Lower lobe of right lung (tissue), 2 donors: ENCODE measurements at regions not wholly inside any gene's neighbourhood (a gene's known extent, or its start where the extent isn't known, plus 50 kb on each side); places are given as distances from the start of the nearest gene placed in this dataset.

Source experiments
- ATAC-seq, 2 donors: fragments of 200-7000 bp; cut with Tn5 transposase; one replicate each; pipeline ENCODE4 v1.9.1; 2020 to 2022; ENCODE audit warnings: mild to moderate bottlenecking in 2 of 2, moderate library complexity in 2 of 2
- DNase-seq: peaks from one replicate; pipeline ENCODE4 v3.0.0-alpha.2; 2020
- H3K27ac ChIP-seq: fragments of 200-600 bp; one replicate; pipeline ENCODE4 v1.8.0; 2022
- H3K27me3 ChIP-seq: fragments of 200-600 bp; one replicate; pipeline ENCODE4 v1.8.0; 2022; ENCODE audit warnings: low read depth
- H3K36me3 ChIP-seq: fragments of 200-600 bp; one replicate; pipeline ENCODE4 v1.8.0; 2022; ENCODE audit warnings: mild to moderate bottlenecking
- H3K4me1 ChIP-seq: fragments of 200-600 bp; one replicate; pipeline ENCODE4 v1.8.0; 2022
- H3K4me3 ChIP-seq: fragments of 200-600 bp; one replicate; pipeline ENCODE4 v1.8.0; 2022; ENCODE audit warnings: mild to moderate bottlenecking
- H3K9me3 ChIP-seq: fragments of 200-600 bp; one replicate; pipeline ENCODE4 v1.8.0; 2022
- intact Hi-C: fragments of 100-400 bp; cut with DNase I; formaldehyde crosslinking; loops from one replicate; pipeline ENCODE4 v1.11.0; 2022
- TF ChIP-seq, protein P1 (sequence below): fragments of 200-600 bp; IDR thresholded peaks from one replicate; pipeline ENCODE4 v1.8.0; 2022; ENCODE audit warnings: antibody characterized with exemption, mild to moderate bottlenecking
- donor health status: DM: no; HTN: yes; CAD: no; lungs with severe emphysema.

DNA sequence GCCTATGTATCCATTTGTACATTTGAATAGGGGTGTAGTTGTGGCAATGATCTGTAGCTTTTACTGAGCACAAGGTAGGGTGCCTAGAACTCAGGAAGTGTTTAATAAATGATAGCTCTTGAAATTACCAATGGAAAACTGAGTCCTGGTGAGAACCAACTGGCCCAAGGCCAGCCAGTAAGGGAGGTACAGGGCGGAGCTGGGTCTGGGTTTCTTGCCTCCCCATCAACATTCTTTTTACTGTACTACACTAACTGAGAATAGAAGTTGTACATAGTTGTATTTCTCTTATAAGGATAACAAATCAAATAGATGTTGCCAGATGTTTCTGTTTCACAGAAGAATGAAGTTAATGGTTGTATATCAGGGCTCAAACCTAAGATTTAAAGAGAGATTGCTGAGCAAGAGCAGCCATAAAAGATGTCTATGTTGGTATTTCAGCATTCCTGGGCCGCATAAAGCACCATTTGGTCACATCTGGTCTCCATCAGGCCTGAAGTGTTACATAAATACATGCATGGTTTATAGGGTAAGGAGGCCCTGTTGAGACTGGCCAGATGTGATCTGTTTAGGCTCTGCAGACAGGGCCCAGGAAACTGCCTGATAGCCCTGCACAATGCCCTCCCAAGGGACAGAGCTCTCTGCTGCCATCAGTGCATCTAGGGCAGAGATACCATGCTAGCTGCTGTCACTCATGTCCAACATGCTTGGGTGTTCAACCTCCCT is 210.5 kb downstream of the NXNL2 start:
- intact Hi-C loops, result no loop called here
- peaks cover 26% of the 10 kb centered on the region for H3K4me1 ChIP-seq
- DNase-seq, result no peak

GRCh38 chr9:88746029-88746742 is 211.2 kb downstream of the NXNL2 start:
- TF ChIP-seq, protein P1, sequence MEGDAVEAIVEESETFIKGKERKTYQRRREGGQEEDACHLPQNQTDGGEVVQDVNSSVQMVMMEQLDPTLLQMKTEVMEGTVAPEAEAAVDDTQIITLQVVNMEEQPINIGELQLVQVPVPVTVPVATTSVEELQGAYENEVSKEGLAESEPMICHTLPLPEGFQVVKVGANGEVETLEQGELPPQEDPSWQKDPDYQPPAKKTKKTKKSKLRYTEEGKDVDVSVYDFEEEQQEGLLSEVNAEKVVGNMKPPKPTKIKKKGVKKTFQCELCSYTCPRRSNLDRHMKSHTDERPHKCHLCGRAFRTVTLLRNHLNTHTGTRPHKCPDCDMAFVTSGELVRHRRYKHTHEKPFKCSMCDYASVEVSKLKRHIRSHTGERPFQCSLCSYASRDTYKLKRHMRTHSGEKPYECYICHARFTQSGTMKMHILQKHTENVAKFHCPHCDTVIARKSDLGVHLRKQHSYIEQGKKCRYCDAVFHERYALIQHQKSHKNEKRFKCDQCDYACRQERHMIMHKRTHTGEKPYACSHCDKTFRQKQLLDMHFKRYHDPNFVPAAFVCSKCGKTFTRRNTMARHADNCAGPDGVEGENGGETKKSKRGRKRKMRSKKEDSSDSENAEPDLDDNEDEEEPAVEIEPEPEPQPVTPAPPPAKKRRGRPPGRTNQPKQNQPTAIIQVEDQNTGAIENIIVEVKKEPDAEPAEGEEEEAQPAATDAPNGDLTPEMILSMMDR, result no peak
- intact Hi-C loops, result no loop called here
- Histone ChIP-seq H3K27me3 (no peaks in the 10 kb centered on the region), H3K4me3 (no peak overlapping the region), H3K27ac (no peak overlapping the region), H3K4me1 (peaks cover 26% of the 10 kb centered on the region), H3K36me3 (no peaks in the 10 kb centered on the region), H3K9me3 (no peaks in the 10 kb centered on the region)
- DNase-seq (no peak), ATAC-seq (peak; percentile 54 to 60)

More for the DNA sequence above, 210.5 kb downstream of the NXNL2 start:
- no peaks in the 10 kb centered on the region for H3K36me3 ChIP-seq
- H3K27me3 ChIP-seq, result no peaks in the 10 kb centered on the region
- no peak overlapping the region for H3K27ac ChIP-seq
- peak; percentile 29 to 34 for ATAC-seq
- no peaks in the 10 kb centered on the region for H3K9me3 ChIP-seq
- H3K4me3 ChIP-seq, result no peak overlapping the region
- TF ChIP-seq, protein P1, result no peak

GRCh38 chr9:88746743-88747398 is 211.9 kb downstream of the NXNL2 start:
- Histone ChIP-seq H3K36me3 (no peaks in the 10 kb centered on the region), H3K9me3 (no peaks in the 10 kb centered on the region), H3K4me1 (peaks cover 26% of the 10 kb centered on the region), H3K4me3 (no peak overlapping the region), H3K27ac (no peak overlapping the region), H3K27me3 (no peaks in the 10 kb centered on the region)
- TF ChIP-seq, protein P1, result no peak
- intact Hi-C loops, result no loop called here
- DNase-seq (no peak), ATAC-seq (no peak)

GRCh38 chr9:88747768-88748167 is 212.8 kb downstream of the NXNL2 start:
- intact Hi-C loops, result no loop called here
- DNase-seq (no peak), ATAC-seq (peak in 1 of 2 donors; percentile 27)
- Histone ChIP-seq H3K27ac (no peak overlapping the region), H3K4me3 (no peak overlapping the region), H3K27me3 (no peaks in the 10 kb centered on the region), H3K4me1 (peaks cover 19% of the 10 kb centered on the region), H3K9me3 (no peaks in the 10 kb centered on the region), H3K36me3 (no peaks in the 10 kb centered on the region)
- TF ChIP-seq, protein P1, result no peak

GRCh38 chr9:88748566-88749261 is 213.7 kb downstream of the NXNL2 start:
- TF ChIP-seq, protein P1, result no peak
- ATAC-seq (peak; percentile 44 to 49), DNase-seq (no peak)
- H3K36me3 ChIP-seq, result no peaks in the 10 kb centered on the region
- peaks cover 19% of the 10 kb centered on the region for H3K4me1 ChIP-seq
- intact Hi-C loops, result no loop called here
- no peak overlapping the region for H3K4me3 ChIP-seq
- no peaks in the 10 kb centered on the region for H3K9me3 ChIP-seq
- H3K27me3 ChIP-seq, result no peaks in the 10 kb centered on the region
- peak overlapping the region; percentile 41 for H3K27ac ChIP-seq
